HG03457 (cell line): ENCODE measurements at regions not wholly inside any gene's neighbourhood (a gene's known extent, or its start where the extent isn't known, plus 50 kb on each side); places are given as distances from the start of the nearest gene placed in this dataset.
"Not testable (repeated sequence)": the region's sequence is repeated elsewhere in the genome, so short reads cannot be mapped to it uniquely, and the experiment has no call there.

Experiments used
- ATAC-seq: cut with Tn5 transposase; IDR thresholded peaks from one replicate; pipeline ENCODE4 v1.9.1; 2021; ENCODE audit warnings: moderate number of reproducible peaks; ENCODE audit not compliant: unreplicated experiment

DNA sequence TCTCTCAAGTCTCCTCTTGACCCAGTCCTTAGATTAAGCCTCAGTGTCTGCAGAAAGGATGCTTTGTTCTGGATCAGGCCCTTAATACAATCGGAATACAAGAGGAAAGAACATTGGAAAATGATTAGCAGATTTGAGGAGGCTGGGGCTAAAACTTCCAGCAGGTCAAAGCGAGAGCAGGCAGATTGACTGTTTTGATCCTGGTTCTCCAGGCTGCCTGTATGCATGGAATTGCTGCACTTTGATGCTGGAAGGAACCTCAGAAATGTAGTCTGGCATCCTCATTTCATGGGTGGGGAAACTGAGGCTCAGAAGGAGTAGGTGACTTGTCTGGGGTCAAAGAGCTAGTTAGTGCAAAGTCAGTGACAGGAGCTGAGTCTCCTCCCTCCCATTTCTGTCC lies 202.8 kb downstream of the EMX2 start:
- ATAC-seq, result no peak

DNA sequence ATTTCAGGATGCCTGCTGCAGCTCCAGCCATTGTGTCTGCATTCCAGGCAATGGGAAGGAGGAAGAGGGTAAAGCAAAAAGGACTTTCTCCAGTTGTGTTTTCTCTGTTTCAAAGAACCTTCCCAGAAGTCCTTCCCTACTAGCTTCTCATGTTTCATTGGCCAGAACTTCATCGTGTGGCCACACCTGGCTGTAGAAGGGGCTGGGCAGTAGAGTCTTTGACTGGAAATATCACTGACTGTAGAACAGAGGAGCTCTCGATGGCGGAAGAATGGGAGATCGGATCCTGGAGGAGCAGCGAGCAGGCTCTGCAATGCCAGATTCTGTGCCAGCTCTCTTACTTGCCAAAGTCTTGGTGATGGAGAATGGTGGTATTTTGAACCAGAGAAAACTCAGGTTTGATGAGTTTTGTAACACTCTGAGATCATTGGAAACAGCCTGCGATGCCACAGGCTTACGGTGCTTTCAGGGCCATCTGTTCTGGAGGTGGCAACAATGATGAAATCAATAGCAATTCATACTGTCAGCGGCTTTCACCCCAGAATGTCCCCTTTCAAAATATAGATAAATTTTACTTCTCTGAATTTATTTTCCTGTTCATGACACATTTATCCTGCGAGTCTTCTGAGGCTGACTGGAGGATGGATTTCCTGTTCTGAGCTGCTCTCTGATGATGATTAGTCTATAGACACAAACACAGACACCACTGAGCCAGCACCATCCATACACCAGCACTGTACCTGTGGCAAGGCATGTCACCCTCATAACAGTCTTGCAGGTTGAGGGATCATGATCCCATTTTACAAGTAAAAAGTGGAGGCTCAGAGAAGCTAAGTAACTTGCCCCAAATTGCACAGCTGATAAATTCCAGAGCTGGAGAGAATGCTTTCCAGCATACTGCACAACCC lies 204.2 kb downstream of the EMX2 start:
- ATAC-seq, result no peak

DNA sequence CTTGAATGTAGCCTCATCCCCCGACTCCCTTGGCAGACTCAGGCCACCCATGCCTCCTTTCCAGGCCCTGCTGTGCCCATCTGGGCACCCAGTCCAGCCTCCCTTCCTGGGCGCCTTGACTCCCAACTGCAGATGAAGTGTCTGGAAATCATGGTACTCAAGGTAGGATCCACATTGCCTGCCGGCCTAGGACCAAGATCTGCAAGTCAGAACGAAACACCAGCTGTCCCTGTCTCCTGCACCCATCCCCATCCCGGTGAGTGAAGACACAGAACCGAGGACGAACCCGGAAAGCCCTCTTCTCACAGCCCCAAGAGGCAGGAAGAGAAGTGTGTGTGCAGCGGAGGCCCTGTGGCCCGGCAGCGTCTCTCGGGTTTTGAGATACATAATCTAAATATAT lies 205.1 kb downstream of the EMX2 start:
- no peak for ATAC-seq

DNA sequence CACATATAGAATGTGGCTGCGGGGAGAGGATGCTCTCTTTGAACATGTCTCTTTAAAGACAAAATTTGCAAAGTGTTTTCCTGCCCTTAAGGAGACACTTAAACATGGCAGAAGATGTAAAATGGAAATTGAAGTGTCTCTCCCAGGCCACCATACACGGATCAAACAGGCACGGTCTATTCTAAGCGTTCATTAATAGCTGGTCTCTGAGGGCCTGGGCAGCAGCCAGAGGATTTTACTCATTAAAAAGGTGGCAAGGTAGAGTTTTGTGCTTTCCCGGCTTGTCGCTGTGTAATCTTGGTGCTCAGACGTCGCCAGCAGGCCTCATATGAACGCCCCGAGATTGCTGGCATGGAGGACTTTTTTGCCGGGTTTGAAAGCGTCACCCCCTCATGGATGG lies 205.5 kb downstream of the EMX2 start:
- ATAC-seq, result no peak

DNA sequence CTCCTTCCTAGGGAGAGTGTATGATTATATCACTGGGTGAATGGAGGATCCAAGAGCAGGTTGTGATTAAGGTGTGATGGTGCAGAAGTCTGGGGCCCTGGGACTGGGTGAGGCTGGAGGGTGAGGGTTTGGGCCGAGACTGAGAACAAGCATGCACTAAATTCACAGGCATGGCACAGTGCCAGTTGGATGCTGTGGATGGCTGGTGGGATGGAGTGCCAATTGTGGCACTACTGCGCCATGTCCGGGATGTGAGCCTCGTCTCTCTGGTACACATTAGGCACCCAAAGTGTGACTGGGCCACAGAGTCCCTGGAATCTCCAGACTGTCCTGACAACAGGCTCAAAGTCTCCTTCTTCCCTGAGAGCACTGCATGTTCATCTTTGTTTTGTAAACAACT lies 208.1 kb downstream of the EMX2 start:
- no peak for ATAC-seq

DNA sequence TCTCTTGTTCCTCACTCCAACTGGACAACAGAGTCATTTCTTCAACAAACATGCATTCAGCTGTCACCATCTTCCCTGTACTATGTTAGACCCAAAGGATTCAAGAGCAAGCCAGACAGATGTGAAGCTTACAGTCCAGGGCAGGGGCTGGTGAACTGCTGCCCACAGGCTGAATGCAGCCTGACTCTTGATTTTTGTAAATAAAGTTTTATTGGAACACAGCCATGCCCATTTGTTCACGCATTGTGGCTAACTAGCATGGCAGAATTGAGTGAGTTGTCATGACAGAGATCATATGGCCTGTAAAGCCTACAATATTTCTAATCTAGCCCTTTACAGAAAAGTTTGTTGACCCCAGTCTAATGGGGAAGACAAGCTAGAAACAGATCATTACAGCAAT lies 208.7 kb downstream of the EMX2 start:
- no peak for ATAC-seq

DNA sequence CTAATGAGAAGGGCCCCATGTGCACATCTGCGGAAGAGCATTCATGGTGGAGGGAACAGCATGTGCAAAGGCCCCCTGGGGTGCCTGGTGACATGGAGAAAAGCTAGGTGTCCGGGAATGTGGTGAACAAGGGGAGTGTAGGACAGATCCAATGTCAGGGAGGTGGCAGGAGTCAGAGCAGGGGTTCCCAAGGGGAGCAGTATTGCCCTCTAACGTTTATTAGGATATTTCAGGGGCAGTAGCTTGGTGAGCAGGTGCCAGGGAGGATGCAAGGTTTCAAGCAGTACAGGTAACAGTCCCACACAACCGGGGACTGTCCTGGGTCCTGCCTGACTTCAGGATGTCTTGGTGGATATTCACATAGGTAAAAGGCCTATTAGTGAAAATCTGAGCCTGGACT lies 209.6 kb downstream of the EMX2 start:
- no peak for ATAC-seq

DNA sequence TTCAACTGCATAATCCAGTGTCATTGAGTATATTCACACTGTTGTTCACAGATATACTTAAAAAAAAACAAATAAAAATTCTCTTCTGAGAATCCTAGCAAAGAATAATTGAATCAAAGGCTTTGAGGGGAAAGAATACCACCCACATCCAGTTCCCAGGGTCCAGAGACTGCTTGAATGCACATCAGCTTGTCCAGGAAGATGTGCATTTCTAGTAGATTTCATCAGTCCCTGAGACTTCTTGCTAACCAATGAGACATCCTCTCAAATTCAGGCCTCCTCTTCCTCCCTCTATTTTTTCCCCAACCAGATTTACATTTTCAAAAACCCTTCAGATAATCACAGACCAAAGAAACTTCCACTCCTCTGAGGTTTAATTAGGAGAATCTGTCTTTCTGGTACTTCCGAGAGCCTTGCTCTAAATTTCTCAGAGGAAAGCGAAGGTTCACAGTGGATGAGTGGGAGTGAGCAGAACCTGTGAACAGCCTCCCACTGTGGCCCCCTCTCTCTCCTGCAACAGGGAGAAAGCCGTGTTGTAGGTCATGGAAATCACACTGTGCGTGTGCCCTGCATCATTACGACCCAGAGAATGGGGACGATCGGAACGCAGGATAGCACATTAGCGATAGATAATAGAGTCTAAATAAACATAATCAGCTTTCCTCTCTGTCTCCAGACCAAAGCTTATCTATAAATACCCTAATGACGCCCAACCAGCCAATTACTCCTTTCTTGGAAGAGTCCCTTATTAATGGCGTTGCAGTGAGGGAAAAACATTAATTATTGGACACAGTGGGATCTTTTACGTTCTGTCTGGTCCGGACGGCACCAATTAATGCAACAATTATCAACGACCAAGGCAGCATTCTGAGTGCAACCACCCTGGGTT lies 212.5 kb downstream of the EMX2 start:
- no peak for ATAC-seq

DNA sequence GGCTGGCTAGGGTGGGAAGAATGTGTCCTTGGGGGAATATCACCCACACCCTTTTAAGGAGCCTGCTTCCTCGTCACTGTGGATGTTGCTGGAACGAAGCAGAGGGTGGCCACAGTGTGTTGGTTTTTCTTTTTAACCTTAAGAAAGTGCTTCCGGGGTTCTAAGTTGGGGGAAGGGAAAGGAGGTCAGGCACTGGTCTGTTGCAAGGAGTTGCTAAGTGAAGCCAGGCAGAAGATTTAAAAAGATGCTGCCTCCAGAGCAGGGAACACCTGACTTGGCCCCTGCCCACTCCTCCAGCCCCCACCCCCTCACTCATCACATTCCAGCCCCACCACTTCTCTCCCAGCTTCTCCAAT lies 213.1 kb downstream of the EMX2 start:
- no peak for ATAC-seq

DNA sequence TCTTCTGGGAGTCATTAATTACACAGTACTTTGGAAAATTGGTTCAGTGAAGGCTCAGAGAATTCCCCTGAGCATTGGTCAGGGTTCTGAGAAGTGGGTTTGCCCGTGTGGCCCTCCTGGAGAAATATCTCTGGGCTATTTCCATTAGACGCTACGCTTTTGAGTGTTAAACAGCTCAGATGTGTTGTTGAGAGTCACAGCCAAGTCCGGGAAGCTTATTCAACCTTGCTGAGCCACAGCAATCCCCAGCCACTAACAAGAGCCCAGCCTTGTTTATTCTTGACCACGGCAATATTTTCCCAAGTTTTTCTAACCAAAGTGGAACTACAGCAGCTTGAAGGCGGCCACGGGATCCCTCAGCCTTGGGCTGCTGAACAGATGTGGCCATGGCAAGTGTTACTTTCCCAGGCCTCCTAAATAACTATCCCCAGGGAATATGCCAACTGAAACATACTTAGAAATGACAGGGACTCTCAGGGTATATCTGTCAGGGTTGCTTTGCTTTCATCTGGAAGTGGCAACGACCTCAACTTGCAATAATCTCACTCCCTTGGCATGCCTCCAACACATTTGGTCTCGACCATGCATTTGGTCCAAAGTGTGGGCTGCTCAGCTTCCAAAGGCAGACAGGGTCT lies 214.7 kb downstream of the EMX2 start:
- no peak for ATAC-seq

DNA sequence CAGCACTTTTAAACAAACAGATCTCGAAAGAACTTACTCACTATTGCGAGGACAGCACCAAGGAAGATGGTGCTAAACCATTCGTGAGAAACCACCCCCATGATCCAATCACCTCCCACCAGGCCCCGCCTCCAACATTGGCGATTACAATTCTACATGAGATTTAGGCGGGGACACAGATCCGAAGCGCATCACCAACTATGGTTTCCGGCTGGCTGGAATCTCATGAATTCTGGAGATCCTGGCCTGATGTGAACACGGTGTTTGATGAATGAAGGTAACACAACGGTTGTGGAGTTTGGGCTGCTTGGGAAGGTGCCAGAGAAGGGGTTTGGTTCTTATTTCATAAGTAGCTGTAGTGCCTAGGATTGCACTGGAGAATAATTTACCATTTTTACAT lies 216.7 kb downstream of the EMX2 start:
- no peak for ATAC-seq

DNA sequence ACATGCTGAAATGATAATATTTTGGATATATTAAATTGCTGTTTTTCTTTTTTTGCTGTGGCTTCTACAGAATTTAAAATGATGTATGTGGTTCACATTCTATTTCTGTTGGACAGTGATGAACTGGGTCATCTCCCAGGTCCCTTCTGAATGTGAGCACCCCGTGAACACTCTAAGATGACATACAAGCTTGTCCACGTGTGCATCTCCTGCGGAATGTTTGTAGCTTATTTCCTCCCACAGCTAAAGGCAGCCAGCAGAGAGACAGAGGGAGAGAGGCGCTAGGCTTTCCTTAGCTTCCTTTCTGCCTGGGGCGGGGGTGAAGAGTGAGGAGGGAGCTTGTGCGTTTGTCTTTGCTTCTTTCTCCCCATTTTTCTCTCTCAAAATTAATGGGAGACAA lies 219.1 kb downstream of the EMX2 start:
- ATAC-seq, result no peak

DNA sequence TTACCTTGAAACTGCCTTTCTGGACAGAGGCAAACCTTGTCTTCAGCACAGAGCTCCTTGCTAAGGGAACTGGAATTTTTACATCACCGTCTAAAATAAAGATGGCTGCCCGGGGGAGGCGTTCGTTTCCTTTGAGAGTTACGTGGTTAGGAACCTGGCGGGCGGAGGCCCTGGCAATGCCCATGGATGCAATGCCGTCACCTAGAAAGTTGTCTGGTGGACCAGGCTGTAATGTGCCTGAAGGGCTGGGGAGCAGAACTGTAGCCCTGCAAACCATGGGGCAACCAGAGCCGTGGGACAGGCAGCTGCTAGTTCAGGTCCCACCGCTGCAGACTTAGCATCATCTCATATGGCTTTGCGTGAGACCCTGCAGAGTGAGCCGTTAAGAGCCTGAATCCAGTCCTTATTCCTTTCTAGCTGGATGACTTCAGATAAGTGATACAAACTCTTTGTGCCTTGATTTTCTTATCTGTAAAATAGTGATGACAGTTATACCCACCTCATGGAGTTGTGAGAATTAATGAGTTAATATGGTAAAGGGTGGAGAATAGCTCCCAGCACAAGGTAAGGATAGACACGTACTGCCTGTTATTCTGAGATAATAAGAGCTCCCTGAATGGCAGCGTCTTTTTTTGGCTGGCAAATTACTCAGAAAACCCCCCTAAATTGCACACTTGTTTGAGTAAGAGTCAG lies 219.7 kb downstream of the EMX2 start:
- no peak for ATAC-seq

DNA sequence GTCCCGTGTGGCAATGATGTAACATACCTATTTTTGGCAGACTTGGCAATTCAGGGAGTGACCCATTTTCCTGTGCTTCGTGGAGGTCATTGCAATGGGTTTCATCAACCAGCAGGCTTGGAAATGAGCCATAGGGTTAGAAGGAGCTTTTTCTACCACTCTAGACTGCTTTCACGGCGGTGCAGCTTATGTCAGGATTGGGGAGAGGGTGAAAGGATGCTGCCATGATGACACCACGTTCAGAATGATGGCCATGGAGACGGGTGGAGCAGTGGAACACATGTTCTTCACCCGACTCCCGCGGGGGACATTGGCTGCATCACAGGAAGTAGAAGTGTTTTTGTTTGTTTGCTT lies 220.2 kb downstream of the EMX2 start:
- no peak for ATAC-seq

DNA sequence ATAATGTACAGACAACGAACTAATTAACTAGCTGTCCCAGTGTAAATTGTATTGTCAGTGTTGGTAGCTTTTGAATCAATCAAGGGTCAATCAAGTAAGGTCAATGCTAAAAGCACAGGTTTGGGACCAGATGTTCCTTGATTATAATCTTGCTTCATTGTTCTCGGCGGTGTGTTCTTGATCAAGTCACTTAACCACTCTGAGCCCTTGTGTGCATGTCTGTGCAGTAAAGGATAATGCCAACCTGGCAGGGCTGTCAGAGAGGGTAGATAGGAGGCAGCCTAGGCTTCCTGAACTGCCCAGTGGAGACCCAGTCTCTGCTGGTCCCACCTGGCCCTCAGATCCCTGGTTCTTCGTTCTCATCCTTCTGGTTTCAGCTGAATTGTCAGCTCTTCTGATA lies 221.0 kb downstream of the EMX2 start:
- ATAC-seq, result no peak

DNA sequence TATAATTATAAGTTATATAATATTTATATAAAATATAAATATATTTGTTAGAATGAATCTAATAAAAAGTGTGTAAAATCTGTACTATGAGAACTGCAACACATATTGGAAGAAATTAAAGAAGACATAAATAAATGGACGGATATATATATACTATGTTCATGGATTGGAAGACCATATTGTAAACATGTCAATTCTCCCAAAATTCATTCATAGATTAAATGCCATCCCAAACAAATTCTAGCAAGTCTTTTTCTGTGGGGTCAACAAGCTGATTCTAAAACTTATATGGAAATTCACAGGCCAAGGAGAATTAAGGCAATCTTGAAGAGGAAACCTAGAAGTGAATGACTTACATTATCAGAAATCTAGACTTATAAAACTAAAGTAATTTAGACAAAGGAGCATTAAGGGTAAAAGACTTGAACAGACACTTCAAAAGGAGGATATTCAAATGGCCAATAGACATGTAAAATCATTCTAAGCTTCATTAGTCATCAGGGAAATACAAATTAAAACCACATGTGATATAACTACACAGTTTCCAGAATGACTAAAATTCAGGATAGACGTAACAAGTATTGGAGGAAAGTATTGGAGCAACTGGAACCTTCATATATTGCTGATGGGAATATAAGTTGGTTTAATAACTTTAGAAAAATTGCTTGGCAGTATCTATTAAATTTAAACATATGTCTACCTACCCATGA lies 225.9 kb downstream of the EMX2 start:
- no peak for ATAC-seq

DNA sequence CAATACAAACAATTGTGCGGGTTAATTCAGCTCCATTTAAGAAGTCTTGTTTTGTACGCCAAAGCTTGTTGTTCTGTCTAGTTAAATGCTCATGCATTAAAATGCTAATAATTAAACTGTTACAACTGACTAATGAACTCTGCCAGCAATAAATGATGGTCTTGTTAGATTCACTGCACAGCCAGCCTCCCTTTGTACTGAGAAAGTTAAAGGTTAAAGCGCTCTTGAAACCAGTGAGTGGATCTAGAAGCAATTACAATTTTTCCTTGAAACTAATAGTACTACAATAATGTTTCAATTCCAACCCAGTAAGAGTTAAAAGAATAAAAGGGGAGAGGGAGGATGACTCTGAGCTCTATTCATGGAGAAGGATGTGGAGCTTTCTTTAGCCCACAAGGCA lies 233.0 kb downstream of the EMX2 start:
- no peak for ATAC-seq

DNA sequence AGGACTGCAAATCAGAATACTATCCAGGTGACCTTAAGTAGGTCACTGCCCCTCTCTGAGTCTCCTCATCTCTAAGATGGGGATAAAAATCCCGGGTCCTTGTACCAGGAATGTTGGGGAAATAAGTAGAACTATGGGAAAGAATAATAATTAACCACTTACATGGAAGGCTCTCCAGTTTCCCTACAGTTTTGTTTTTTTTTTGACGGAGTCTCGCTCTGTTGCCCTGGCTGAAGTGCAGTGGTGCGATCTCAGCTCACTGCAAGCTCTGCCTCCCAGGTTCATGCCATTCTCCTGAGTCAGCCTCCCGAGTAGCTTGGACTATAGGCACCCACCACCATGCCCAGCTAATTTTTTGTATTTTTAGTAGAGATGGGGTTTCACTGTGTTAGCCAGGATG lies 234.7 kb downstream of the EMX2 start:
- not testable (repeated sequence) for ATAC-seq

DNA sequence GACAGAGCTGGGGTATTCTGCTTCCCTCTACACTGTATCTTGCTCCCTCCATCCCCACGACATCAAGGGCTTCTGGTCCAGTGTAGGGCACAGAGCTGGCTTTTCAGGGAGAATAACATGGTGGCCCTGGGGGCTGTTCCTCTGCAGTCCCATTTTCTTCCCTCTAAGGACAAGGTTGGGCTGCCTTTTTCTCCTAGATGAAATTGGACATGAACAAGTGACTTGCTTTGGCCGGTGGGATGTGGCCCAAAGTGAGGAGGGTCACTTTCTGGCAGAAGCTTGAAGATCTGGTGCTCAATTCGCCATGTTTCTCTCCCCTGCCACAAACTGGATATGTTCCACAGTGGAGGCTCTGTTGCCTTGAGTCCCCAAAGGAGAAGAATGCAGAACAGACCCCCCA lies 235.7 kb downstream of the EMX2 start:
- ATAC-seq, result no peak

DNA sequence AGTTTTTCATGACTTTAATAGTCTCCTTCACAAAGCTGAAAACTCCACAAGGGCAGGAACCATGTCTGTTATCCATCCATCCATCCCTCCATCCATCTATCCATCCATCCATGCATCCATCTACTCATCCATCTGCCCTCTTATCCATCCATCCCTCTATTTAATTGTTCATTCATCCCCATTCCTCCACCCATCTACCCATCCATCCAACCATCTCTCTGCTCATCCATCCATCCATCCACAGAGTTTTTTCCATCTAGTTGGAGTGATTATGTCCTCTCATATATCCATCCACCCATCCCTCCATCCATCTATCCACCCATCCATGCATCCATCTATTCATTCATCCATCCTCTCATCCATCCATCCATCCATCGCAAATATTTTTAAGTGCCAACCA lies 237.9 kb downstream of the EMX2 start:
- no peak for ATAC-seq
